Lung (tissue), 11 donors: ENCODE measurements at regions not wholly inside any gene's neighbourhood (a gene's known extent, or its start where the extent isn't known, plus 50 kb on each side); places are given as distances from the start of the nearest gene placed in this dataset.

ENCODE experiments used
- ATAC-seq: fragments of 200-7000 bp; cut with Tn5 transposase; one replicate; pipeline ENCODE4 v1.9.1; 2020; ENCODE audit warnings: moderate number of reproducible peaks; ENCODE audit not compliant: insufficient read depth, low FRiP score
- DNase-seq, 3 donors: peaks; one replicate each; pipeline ENCODE4 v3.0.0-alpha.2; 2013 to 2017
- H3K27ac ChIP-seq, 2 donors: one replicate each; pipeline ENCODE4 v1.5.1; 2013; ENCODE audit warnings: mild to moderate bottlenecking in 2 of 2, moderate library complexity in 2 of 2, control low read depth in 1 of 2, inconsistent platforms in 1 of 2, low read depth in 1 of 2, low read length in 1 of 2
- H3K27me3 ChIP-seq, 3 donors: one replicate each; pipeline ENCODE4 v1.5.1; 2013; ENCODE audit warnings: low read length in 2 of 3; ENCODE audit not compliant: control insufficient read depth in 3 of 3, insufficient read depth in 3 of 3
- H3K36me3 ChIP-seq, 4 donors: one replicate each; pipeline ENCODE4 v1.5.1; 2013; ENCODE audit warnings: low read length in 4 of 4, mild to moderate bottlenecking in 1 of 4, moderate library complexity in 1 of 4; ENCODE audit not compliant: control insufficient read depth in 4 of 4, insufficient read depth in 4 of 4
- H3K4me1 ChIP-seq, 5 donors: one replicate each; pipeline ENCODE4 v1.5.1; 2013; ENCODE audit warnings: low read length in 5 of 5, mild to moderate bottlenecking in 2 of 5, moderate library complexity in 1 of 5; ENCODE audit not compliant: control insufficient read depth in 5 of 5, insufficient read depth in 5 of 5
- H3K4me3 ChIP-seq: one replicate; pipeline ENCODE4 v1.5.1; 2013; ENCODE audit warnings: mild to moderate bottlenecking, control low read depth, moderate library complexity
- H3K9ac ChIP-seq, 2 donors: one replicate each; pipeline ENCODE4 v1.5.1; 2013; ENCODE audit warnings: low read length in 2 of 2, control low read depth in 1 of 2; ENCODE audit not compliant: insufficient read depth in 1 of 2
- H3K9me3 ChIP-seq, 4 donors: one replicate each; pipeline ENCODE4 v1.5.1; 2013; ENCODE audit warnings: low read length in 3 of 4, mild to moderate bottlenecking in 1 of 4, moderate library complexity in 1 of 4; ENCODE audit not compliant: control insufficient read depth in 4 of 4, insufficient read depth in 3 of 4
- WGBS, 2 donors: extraction: QIAGEN DNeasy Blood & Tissue Kit; methylation state at CpG; one replicate each; pipeline ENCODE4 v1.1.7; 2013; 5-methylcytosine and 5-hydroxymethylcytosine counted together
- TF ChIP-seq, protein P1 (sequence below): IDR thresholded peaks from 2 replicates; pipeline ENCODE4 v1.5.1; 2012; ENCODE audit warnings: mild to moderate bottlenecking; ENCODE audit errors: control extremely low read depth, extremely low read depth
- donor health status: control.
- donor health status: control.
- donor health status: Bipolar disorder and iron deficiency.
- donor health status: healthy.
- donor health status: DM: yes; HTN: yes; CAD: no.

DNA sequence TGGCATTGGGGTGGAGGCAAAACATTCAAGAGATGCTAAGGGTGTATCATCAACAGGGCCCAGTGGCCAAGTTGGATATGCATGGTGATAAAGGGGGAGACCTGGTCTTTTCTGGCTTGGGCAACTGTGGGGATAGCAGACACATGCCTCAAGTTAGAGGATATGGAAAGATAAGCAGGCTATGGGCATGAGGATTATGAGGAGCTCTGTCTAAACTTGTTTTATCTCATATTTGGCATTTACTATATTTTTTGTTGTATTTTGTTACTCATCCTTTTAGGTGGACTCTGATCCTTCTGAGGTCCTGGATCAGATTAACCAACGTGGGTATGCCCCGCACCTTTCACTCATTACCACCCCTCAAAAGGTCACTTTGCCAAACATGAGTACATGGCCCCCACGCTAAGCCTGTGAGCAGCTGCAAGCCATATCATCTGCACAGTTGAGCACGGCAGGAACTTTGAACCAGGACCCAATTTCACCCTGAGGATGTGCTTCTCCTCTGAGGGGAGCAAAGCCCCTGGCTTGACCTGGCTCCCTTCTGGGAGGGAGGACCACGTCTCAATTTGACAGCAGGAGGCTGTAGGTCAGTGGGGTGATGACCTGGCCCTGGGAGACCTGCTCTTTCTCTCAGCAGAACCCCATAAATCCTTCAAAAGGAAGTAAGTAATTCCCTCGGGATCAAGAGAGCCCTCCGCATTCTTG is 71.1 kb upstream of the CD180 start:
- H3K4me1 ChIP-seq: peaks cover 13 to 65% (median 35%) of the 10 kb centered on the region in 5 donors
- no peak overlapping the region for H3K9ac ChIP-seq

DNA sequence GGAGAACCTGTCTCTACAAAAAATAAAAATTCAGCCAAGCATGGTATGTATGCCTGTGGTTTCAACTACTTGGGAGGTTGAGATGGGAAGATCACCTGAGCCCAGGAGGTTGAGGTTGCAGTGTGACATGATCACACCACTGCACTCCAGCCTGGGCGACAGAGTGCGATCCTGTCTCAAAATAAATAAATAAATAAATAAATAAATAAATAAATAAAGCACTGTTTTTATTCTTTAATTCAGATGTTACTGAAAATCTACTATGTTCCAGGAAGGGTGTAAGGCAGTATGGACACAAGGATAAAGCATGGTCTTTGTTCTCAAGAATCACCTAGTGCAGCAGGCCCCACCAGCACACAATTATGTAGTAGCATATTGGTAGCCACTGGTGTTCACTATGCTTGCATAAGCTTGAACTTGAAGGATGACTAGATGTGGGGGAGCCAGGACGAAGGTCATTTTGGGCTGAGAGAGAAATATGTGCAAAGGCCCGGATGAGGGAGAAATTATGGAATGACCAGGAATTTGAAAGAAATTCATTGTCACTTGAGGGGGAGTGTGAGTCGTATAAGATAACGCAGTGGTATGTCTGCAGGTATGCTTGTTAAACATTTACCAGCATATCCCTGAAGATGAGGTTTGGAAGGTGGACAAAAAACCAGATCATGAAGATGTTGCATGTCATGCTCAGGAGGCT is 70.2 kb upstream of the CD180 start:
- Histone ChIP-seq H3K36me3 (no peaks in the 10 kb centered on the region), H3K9ac (no peak overlapping the region), H3K9me3 (no peaks in the 10 kb centered on the region), H3K27me3 (no peaks in the 10 kb centered on the region), H3K4me1 (peaks cover 13 to 64% (median 35%) of the 10 kb centered on the region in 5 donors), H3K27ac (no peak overlapping the region), H3K4me3 (no peak overlapping the region)
- TF ChIP-seq, protein P1, sequence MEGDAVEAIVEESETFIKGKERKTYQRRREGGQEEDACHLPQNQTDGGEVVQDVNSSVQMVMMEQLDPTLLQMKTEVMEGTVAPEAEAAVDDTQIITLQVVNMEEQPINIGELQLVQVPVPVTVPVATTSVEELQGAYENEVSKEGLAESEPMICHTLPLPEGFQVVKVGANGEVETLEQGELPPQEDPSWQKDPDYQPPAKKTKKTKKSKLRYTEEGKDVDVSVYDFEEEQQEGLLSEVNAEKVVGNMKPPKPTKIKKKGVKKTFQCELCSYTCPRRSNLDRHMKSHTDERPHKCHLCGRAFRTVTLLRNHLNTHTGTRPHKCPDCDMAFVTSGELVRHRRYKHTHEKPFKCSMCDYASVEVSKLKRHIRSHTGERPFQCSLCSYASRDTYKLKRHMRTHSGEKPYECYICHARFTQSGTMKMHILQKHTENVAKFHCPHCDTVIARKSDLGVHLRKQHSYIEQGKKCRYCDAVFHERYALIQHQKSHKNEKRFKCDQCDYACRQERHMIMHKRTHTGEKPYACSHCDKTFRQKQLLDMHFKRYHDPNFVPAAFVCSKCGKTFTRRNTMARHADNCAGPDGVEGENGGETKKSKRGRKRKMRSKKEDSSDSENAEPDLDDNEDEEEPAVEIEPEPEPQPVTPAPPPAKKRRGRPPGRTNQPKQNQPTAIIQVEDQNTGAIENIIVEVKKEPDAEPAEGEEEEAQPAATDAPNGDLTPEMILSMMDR: no peak
- 95 to 96% methylated on average over 6 of the region's 6 CpGs for WGBS, 2 donors
- no peak for ATAC-seq
- no peak for DNase-seq

More for the DNA sequence above, 71.1 kb upstream of the CD180 start:
- ATAC-seq: peak; percentile 20
- Histone ChIP-seq H3K9me3 (no peaks in the 10 kb centered on the region), H3K4me3 (no peak overlapping the region), H3K27me3 (no peaks in the 10 kb centered on the region), H3K36me3 (no peaks in the 10 kb centered on the region), H3K27ac (peak overlapping the region; percentile 73 to 87)
- no peak for DNase-seq
- WGBS, 2 donors: 54 to 83% methylated on average over 7 of the region's 7 CpGs
- TF ChIP-seq, protein P1: no peak

DNA sequence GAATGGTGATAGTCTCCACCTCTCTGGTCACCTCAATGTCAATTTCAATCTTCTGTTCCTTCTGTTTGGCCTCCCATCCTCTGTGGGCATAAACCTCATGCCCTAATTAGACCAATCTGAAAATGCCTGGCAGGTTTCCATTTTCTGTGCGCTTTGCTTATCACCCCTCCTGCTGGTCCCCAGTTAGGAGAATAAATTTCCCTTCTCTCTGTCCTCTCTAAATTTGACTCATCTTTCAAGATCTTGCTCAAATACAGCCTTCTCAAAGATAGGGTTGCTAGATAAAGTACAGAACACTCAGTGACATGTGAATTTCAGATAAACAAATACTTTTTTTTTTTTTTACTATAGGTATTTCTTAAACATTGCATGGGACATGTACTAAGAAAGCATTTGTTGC is 69.4 kb upstream of the CD180 start:
- H3K4me1 ChIP-seq: peaks cover 13 to 64% (median 35%) of the 10 kb centered on the region in 5 donors
- TF ChIP-seq, protein P1: no peak
- DNase-seq (no peak), ATAC-seq (no peak)
- no peaks in the 10 kb centered on the region for H3K9me3 ChIP-seq
- H3K36me3 ChIP-seq: no peaks in the 10 kb centered on the region
- H3K27ac ChIP-seq: no peak overlapping the region
- no peak overlapping the region for H3K4me3 ChIP-seq
- H3K9ac ChIP-seq: no peak overlapping the region
- 84 to 96% methylated on average over 1 of the region's 1 CpG for WGBS, 2 donors
- H3K27me3 ChIP-seq: no peaks in the 10 kb centered on the region
